A673 (cell line): ENCODE measurements at regions not wholly inside any gene's neighbourhood (a gene's known extent, or its start where the extent isn't known, plus 50 kb on each side); places are given as distances from the start of the nearest gene placed in this dataset.

ENCODE experiments used
- CTCF ChIP-seq: fragments of 300-800, 200-600 bp; sonication (generic); conservative IDR thresholded peaks from 2 replicates; pipeline ENCODE4 v1.5.1; 2017; ENCODE audit warnings: low read depth, mild to moderate bottlenecking, antibody characterized with exemption, low read length, moderate library complexity, mixed read lengths
- EZH2 ChIP-seq: fragments of 200-600 bp; sonication (generic); IDR thresholded peaks from 2 replicates; pipeline ENCODE4 v1.6.1; 2017; ENCODE audit warnings: borderline replicate concordance, low read depth, mild to moderate bottlenecking, mixed read lengths, antibody characterized with exemption, low read length; ENCODE audit not compliant: poor library complexity, severe bottlenecking

GRCh38 chr11:116082256-116082655 lies 578.0 kb upstream of the CADM1 start:
- TF ChIP-seq CTCF: no peak
- TF ChIP-seq EZH2: no peak
